ENCODE measurements at regions not wholly inside any gene's neighbourhood (a gene's known extent, or its start where the extent isn't known, plus 50 kb on each side); places are given as distances from the start of the nearest gene placed in this dataset.
"Not testable (repeated sequence)": the region's sequence is repeated elsewhere in the genome, so short reads cannot be mapped to it uniquely, and the experiment has no call there.

DNA sequence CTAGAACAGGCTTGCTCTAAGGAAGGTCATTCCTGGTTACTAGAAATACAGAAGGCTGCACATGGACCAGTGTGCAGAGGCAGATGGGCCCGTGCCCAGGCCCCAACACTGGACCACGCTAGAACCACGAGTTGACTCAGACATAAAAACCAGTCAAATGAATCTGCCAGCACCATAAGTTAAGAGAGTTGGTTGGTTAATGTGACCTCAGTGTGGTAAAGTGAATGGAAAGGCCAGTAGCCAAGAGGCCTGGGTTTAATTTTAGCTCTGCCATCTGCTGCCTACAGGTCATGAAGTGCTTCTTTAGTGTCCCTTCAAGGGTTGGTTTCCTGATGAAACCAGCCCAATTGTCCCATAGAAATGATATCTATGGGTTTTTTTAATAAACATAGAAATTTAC lies 329.6 kb upstream of the NRP1 start:
- Histone ChIP-seq H3K4me1 (ENCODE audit: control insufficient read depth, insufficient read depth, low read length) (peaks cover 4% of the 10 kb centered on the region), H3K4me3 (ENCODE audit: low read length) (no peak overlapping the region), H3K9me3 (ENCODE audit: control insufficient read depth, low read length) (no peaks in the 10 kb centered on the region), H3K9ac (ENCODE audit: low read length) (no peak overlapping the region), H3K36me3 (ENCODE audit: control insufficient read depth, insufficient read depth, low read length) (no peaks in the 10 kb centered on the region), H3K27me3 (ENCODE audit: control insufficient read depth, insufficient read depth, low read length) (no peaks in the 10 kb centered on the region)

DNA sequence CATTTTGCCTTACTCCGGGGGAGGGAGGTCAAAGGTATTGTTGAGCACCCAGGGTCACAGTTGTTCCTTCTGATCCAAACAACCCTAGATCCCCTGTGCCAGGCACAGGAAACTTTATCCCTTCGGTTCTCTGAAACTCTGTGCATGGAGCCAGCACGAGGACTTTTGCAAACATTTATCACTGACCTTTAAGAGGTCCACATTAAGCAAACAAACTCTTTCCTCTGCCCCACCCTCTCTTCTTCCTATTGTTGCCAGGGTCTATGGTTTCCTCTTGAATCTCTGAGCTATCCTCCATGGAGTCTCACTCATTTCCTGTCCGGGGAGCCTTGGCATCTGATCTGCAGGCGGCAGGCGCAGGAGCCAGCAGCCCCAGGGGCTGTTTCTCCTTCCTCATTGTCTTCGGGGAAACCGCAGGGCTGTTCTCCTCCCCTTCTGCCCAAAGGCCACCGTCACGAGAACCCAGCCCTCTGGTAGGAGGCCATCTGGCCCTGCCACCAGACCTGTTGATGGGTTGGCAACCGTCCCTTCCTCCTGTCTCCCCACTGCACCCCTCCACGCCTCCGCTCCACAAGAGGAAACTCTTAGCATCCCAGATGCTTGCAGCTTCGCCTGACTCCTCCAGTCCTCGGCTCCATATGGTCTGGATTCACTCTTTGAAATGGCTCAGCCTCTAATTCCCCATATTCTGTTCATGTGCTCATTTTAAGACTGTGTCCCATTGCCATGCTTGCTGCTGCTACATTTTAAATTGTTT lies 327.3 kb upstream of the NRP1 start:
- Histone ChIP-seq H3K4me3 (ENCODE audit: low read length) (no peak overlapping the region), H3K27me3 (ENCODE audit: control insufficient read depth, insufficient read depth, low read length) (no peaks in the 10 kb centered on the region), H3K9ac (ENCODE audit: low read length) (no peak overlapping the region), H3K4me1 (ENCODE audit: control insufficient read depth, insufficient read depth, low read length) (peaks cover 4% of the 10 kb centered on the region), H3K9me3 (ENCODE audit: control insufficient read depth, low read length) (no peaks in the 10 kb centered on the region), H3K36me3 (ENCODE audit: control insufficient read depth, insufficient read depth, low read length) (no peaks in the 10 kb centered on the region)

DNA sequence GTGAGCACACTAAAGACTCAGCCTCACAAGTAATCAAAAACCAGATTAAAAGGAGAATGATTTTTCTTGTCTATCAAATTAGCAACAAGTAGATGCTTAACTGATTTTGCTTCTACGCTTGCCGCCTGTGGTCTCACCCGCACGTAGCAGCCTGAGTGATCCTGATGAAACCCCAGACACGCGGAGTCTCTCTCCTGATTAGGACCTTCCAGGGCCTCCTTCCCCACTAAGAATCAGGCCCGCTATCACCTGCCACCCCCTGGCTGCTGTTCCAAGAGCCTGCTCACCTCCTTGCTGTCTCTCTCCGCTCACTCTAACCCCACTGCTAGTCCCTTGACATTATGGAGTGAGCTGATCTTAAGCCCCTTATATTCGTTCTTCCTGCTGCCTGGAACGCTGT lies 325.9 kb upstream of the NRP1 start:
- Histone ChIP-seq H3K4me1 (ENCODE audit: control insufficient read depth, insufficient read depth, low read length) (peaks cover 4% of the 10 kb centered on the region), H3K36me3 (ENCODE audit: control insufficient read depth, insufficient read depth, low read length) (no peaks in the 10 kb centered on the region), H3K9ac (ENCODE audit: low read length) (no peak overlapping the region), H3K9me3 (ENCODE audit: control insufficient read depth, low read length) (no peaks in the 10 kb centered on the region), H3K4me3 (ENCODE audit: low read length) (no peak overlapping the region), H3K27me3 (ENCODE audit: control insufficient read depth, insufficient read depth, low read length) (no peaks in the 10 kb centered on the region)

DNA sequence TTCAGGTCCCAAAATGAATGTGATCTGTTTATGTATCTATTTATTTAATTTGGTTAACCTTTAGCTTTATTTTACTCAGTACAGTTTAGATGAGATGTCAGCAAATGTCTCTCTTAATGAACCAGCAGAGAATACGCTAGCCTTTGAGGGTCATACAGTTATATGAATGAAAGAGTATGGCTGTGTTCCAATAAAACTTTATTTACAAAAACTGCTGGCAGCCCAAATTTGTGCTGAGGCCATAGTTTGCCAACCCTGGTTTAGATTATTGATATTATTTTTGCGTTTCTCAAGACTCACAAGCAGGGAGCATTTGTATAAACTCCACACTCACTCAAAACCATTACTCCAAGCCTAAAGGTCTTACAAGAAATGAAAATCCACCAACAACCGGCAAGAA lies 323.4 kb upstream of the NRP1 start:
- H3K9me3 ChIP-seq (ENCODE audit: control insufficient read depth, low read length): no peaks in the 10 kb centered on the region
- H3K4me1 ChIP-seq (ENCODE audit: control insufficient read depth, insufficient read depth, low read length): peaks cover 4% of the 10 kb centered on the region
- H3K9ac ChIP-seq (ENCODE audit: low read length): no peak overlapping the region
- no peaks in the 10 kb centered on the region for H3K36me3 ChIP-seq (ENCODE audit: control insufficient read depth, insufficient read depth, low read length)
- H3K4me3 ChIP-seq (ENCODE audit: low read length): no peak overlapping the region
- H3K27me3 ChIP-seq (ENCODE audit: control insufficient read depth, insufficient read depth, low read length): no peaks in the 10 kb centered on the region

DNA sequence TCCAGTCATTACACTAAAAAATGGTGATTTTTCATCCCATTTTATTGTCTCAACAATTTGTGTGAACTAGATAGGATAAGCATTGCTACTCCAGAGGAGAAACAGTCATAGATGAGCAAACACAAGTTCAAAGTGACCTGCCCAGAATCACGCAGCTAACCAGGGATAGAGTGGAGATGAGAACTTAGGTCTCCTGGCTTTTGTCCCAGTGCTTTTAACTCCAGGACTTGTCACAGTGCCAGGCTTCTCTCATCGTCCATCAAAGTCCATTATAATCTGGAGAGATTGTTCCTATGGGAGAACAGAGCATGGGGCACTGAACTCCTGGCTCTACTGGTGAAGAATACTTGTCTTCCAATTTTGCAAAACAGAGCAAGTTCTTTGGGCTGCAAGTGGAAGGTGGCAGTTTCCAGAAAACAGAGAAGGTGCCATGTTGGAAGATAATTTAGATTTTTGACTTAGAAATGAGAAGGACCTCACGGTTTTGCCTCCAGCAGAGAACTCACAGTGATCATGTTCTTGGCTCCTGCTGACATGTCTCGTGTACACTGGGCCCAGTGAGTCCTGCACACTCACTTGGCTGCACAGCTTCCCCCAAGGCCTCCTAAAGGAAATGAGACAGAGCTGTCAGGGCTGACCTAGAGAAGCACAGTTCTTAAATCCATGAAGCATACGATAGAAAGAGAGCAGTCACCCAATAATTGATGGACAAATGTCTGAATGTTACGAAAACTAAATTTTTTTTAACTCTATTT lies 322.9 kb upstream of the NRP1 start:
- H3K4me3 ChIP-seq (ENCODE audit: low read length): no peak overlapping the region
- H3K4me1 ChIP-seq (ENCODE audit: control insufficient read depth, insufficient read depth, low read length): peaks cover 4% of the 10 kb centered on the region
- H3K9ac ChIP-seq (ENCODE audit: low read length): no peak overlapping the region
- H3K27me3 ChIP-seq (ENCODE audit: control insufficient read depth, insufficient read depth, low read length): no peaks in the 10 kb centered on the region
- no peaks in the 10 kb centered on the region for H3K9me3 ChIP-seq (ENCODE audit: control insufficient read depth, low read length)
- no peaks in the 10 kb centered on the region for H3K36me3 ChIP-seq (ENCODE audit: control insufficient read depth, insufficient read depth, low read length)

DNA sequence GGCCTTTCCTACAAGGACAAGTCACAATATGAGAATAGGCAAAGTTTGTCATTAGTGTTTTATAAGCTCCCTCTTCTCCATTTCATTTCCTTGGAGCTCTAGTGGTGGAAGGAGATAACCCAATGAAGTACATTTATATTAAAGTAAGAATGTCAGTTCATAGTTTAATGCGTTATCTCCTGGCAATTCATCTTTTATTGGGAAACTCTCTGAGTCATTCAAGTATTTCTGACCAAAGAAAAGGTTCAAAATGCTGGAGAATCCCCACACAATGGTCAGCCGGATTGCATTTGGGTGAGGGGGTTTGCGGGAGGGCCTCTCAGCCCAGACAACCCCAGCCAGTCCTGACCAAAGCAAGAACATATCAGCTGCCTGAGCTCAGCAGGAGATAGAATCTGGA lies 321.5 kb upstream of the NRP1 start:
- H3K9me3 ChIP-seq (ENCODE audit: control insufficient read depth, low read length): no peaks in the 10 kb centered on the region
- H3K4me1 ChIP-seq (ENCODE audit: control insufficient read depth, insufficient read depth, low read length): no peaks in the 10 kb centered on the region
- no peaks in the 10 kb centered on the region for H3K36me3 ChIP-seq (ENCODE audit: control insufficient read depth, insufficient read depth, low read length)
- H3K9ac ChIP-seq (ENCODE audit: low read length): no peak overlapping the region
- H3K27me3 ChIP-seq (ENCODE audit: control insufficient read depth, insufficient read depth, low read length): no peaks in the 10 kb centered on the region
- no peak overlapping the region for H3K4me3 ChIP-seq (ENCODE audit: low read length)

DNA sequence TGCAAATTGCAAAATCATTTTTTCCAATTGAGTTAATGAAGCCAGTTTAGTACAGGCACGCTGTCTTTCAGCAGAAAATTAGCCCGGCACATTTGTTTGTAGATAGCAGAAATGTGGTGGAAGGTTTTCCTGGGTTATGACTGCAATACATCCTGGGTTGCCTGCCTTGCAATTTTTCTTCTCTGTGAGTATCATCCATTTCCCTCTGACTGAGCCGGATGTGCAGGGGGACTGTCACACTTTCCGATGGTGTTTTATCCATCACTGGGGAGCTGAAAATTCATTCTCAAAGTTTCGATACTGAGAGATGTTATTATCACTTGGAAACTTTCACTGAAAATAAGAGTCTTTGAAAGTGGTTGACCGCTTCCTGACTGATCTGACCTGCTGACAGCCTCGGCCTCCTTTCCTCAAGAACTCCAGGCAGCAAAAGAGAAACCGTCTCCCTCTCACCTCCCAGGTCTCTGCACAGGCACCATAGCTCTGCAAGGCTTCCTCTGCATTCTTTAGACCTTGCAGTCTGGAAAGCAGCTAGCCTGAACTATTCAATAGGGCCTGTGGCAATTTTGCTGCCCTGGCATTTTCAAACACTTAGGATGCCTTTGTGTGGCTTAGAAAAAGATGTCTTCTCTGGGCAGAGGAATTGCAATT lies 320.8 kb upstream of the NRP1 start:
- H3K4me1 ChIP-seq (ENCODE audit: control insufficient read depth, insufficient read depth, low read length): no peaks in the 10 kb centered on the region
- no peak overlapping the region for H3K9ac ChIP-seq (ENCODE audit: low read length)
- H3K4me3 ChIP-seq (ENCODE audit: low read length): no peak overlapping the region
- H3K36me3 ChIP-seq (ENCODE audit: control insufficient read depth, insufficient read depth, low read length): no peaks in the 10 kb centered on the region
- H3K27me3 ChIP-seq (ENCODE audit: control insufficient read depth, insufficient read depth, low read length): no peaks in the 10 kb centered on the region
- no peaks in the 10 kb centered on the region for H3K9me3 ChIP-seq (ENCODE audit: control insufficient read depth, low read length)

DNA sequence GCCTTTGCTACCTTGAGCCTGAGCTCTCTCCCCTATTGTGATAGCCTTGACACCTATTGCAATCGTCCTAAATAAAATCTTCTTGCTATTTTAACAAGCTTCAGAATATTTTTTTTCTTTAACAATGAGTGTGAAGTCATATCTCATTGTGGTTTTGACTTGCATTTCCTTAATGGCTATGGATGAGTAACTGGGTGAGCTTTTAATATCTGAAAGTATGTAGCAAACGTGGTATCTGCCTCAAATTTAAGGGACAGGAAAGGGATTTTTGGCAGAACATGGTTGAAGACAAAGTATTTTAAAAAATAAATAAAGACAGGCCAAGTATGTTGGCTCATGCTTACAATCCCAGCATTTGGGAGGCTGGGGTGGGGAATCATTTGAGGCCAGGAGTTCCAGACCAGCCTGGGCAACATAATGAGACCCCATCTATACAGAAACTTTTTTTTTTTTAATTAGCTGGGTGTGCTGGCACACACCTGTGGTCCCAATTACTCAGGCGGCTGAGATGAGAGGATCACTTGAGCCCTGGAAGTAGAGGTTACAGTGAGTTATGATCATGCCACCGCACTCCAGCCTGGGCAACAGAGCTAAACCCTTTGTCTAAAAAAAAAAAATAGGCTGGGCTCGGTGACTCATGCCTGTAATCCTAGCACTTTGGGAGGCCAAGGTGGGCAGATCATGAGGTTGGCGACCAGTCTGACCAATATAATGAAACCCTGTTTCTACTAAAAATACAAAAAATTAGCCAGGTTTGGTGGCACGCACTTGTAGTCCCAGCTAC lies 319.3 kb upstream of the NRP1 start:
- H3K9me3 ChIP-seq (ENCODE audit: control insufficient read depth, low read length): no peaks in the 10 kb centered on the region
- no peaks in the 10 kb centered on the region for H3K4me1 ChIP-seq (ENCODE audit: control insufficient read depth, insufficient read depth, low read length)
- no peaks in the 10 kb centered on the region for H3K36me3 ChIP-seq (ENCODE audit: control insufficient read depth, insufficient read depth, low read length)
- H3K4me3 ChIP-seq (ENCODE audit: low read length): no peak overlapping the region
- H3K27me3 ChIP-seq (ENCODE audit: control insufficient read depth, insufficient read depth, low read length): no peaks in the 10 kb centered on the region
- no peak overlapping the region for H3K9ac ChIP-seq (ENCODE audit: low read length)

DNA sequence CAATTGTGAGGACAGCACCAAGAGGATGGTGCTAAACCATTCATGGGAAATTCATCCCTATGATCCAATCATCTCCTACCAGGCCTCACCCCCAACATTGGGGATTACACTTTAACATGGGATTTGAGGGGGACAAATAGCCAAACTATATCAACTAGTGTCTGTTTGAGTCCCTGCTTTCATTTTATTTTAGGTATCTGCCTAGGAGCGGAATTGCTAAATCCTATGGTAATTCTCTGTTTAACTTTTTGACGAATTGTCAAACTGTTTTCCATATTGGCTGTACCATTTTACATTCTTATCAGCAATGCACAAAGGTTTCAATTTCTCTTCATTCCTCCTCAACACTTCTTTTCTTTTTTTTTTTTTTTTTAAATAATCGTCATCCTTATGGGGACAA lies 318.4 kb upstream of the NRP1 start:
- no peak overlapping the region for H3K9ac ChIP-seq (ENCODE audit: low read length)
- no peaks in the 10 kb centered on the region for H3K27me3 ChIP-seq (ENCODE audit: control insufficient read depth, insufficient read depth, low read length)
- H3K4me1 ChIP-seq (ENCODE audit: control insufficient read depth, insufficient read depth, low read length): no peaks in the 10 kb centered on the region
- H3K36me3 ChIP-seq (ENCODE audit: control insufficient read depth, insufficient read depth, low read length): no peaks in the 10 kb centered on the region
- no peak overlapping the region for H3K4me3 ChIP-seq (ENCODE audit: low read length)
- H3K9me3 ChIP-seq (ENCODE audit: control insufficient read depth, low read length): no peaks in the 10 kb centered on the region

DNA sequence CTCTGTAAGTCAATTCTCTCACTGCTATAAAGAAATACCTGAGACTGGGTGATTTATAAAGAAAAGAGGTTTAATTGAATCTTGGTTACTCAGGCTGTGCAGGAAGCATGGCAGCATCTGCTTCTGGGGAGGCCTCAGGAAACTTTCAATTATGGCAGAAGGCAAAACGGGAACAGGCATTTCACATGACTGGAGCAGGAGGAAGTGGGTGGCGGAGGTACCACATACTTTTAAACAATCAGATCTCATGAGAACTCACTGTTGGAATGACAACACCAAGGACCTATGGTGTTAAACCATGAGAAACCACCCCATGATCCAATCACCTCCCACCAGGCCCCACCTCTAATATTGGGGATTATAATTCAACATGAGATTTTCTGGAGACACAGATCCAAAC lies 315.7 kb upstream of the NRP1 start:
- not testable (repeated sequence) for H3K4me1 ChIP-seq (ENCODE audit: control insufficient read depth, insufficient read depth, low read length); H3K4me3 ChIP-seq (ENCODE audit: low read length); H3K36me3 ChIP-seq (ENCODE audit: control insufficient read depth, insufficient read depth, low read length); H3K27me3 ChIP-seq (ENCODE audit: control insufficient read depth, insufficient read depth, low read length); H3K9ac ChIP-seq (ENCODE audit: low read length); H3K9me3 ChIP-seq (ENCODE audit: control insufficient read depth, low read length)

DNA sequence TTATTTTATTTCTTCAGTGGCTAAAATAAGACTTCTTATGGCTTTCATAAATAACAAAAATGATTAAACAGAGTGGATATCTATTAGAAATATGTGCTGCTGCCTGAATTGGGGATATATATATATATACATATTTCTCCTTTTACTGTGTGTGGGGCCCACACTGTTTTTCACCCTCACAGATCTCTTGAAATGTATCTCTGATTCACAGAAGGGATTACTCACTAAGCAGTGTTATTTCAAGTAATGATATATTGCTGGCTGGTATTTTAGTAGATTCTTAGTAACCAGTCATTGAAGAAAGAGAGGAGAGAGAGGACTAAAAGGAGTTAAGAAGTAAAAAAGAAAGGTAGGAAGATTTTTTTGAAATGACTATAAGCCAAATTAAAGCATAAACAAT lies 308.6 kb upstream of the NRP1 start:
- Histone ChIP-seq H3K9ac (ENCODE audit: low read length) (no peak overlapping the region), H3K27me3 (ENCODE audit: control insufficient read depth, insufficient read depth, low read length) (no peaks in the 10 kb centered on the region), H3K4me1 (ENCODE audit: control insufficient read depth, insufficient read depth, low read length) (peaks cover 6% of the 10 kb centered on the region), H3K9me3 (ENCODE audit: control insufficient read depth, low read length) (no peaks in the 10 kb centered on the region), H3K36me3 (ENCODE audit: control insufficient read depth, insufficient read depth, low read length) (no peaks in the 10 kb centered on the region), H3K4me3 (ENCODE audit: low read length) (no peak overlapping the region)

DNA sequence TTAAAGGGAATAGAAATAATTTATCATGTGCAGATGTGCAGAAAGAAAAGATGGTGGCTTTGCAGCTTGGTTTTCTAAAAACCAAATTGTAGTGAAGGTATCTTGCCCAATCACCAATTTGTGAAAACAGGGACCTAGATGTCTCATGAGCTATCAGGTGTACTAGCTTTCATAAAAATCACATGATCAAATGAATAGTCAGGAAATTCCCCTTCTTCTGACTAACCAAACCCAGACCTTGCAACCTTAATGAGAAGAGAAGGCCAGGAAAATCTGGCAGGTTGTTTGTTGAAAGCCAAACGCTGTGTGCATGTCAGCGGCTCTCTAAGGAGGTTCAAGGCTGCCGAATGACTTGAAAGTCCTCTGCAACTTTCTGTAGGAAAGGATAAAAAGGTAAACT lies 304.4 kb upstream of the NRP1 start:
- no peak overlapping the region for H3K4me3 ChIP-seq (ENCODE audit: low read length)
- H3K36me3 ChIP-seq (ENCODE audit: control insufficient read depth, insufficient read depth, low read length): no peaks in the 10 kb centered on the region
- H3K4me1 ChIP-seq (ENCODE audit: control insufficient read depth, insufficient read depth, low read length): no peaks in the 10 kb centered on the region
- no peak overlapping the region for H3K9ac ChIP-seq (ENCODE audit: low read length)
- H3K9me3 ChIP-seq (ENCODE audit: control insufficient read depth, low read length): no peaks in the 10 kb centered on the region
- no peaks in the 10 kb centered on the region for H3K27me3 ChIP-seq (ENCODE audit: control insufficient read depth, insufficient read depth, low read length)

Data from mucosa of stomach (tissue), 1 donor.